IMR-90 (cell line): ENCODE measurements at regions not wholly inside any gene's neighbourhood (a gene's known extent, or its start where the extent isn't known, plus 50 kb on each side); places are given as distances from the start of the nearest gene placed in this dataset.

Experiments
- ATAC-seq: fragments of 200-7000 bp; cut with Tn5 transposase; 2 replicates; pipeline ENCODE4 v1.9.1; 2020; ENCODE audit warnings: low read depth, mild to moderate bottlenecking, moderate library complexity
- BruUV-seq: library from RNA; stranded (reverse); fragments of 400-500 nt; replicated peaks from 2 replicates; lab custom pipeline; 2021; lab: Mats Ljungman, UMichigan
- CTCF ChIA-PET: fragments of 300-600 bp; formaldehyde crosslinking; extraction: SDS; loops from one replicate; lab custom pipeline; 2021; ENCODE audit warnings: antibody characterized with exemption; lab: Yijun Ruan, JAX
- POLR2A ChIA-PET: fragments of 300-600 bp; sonication (Branson Sonifier 250); formaldehyde crosslinking; loops from one replicate; lab custom pipeline; 2022; ENCODE audit warnings: antibody characterized with exemption; ENCODE audit not compliant: unreplicated experiment; lab: Charles Lee
- DNase-seq: peaks from one replicate; pipeline ENCODE4 v3.0.0; 2013
- H2AFZ ChIP-seq: replicated peaks from 2 replicates; pipeline ENCODE3; 2013; ENCODE audit warnings: low read length, mild to moderate bottlenecking; ENCODE audit not compliant: poor library complexity
- H2AK5ac ChIP-seq: 2 replicates; pipeline ENCODE4 v1.6.1; 2013; ENCODE audit warnings: low read depth, low read length, inconsistent platforms
- H2AK9ac ChIP-seq: replicated peaks from 2 replicates; pipeline ENCODE3; 2013; ENCODE audit warnings: mild to moderate bottlenecking, low read depth, low read length, moderate library complexity; ENCODE audit not compliant: poor library complexity
- H2BK120ac ChIP-seq: 2 replicates; pipeline ENCODE4 v1.6.1; 2013; ENCODE audit warnings: low read depth, low read length, inconsistent platforms
- H2BK15ac ChIP-seq: 3 replicates; pipeline ENCODE4 v1.6.1; 2013; ENCODE audit warnings: low read depth, low read length, inconsistent platforms
- H2BK20ac ChIP-seq: 2 replicates; pipeline ENCODE4 v1.6.1; 2013; ENCODE audit warnings: low read depth, mild to moderate bottlenecking, inconsistent platforms, low read length, moderate library complexity
- H2BK5ac ChIP-seq: 2 replicates; pipeline ENCODE4 v1.6.1; 2013; ENCODE audit warnings: mild to moderate bottlenecking, low read depth, low read length, inconsistent platforms; ENCODE audit not compliant: poor library complexity, severe bottlenecking
- H3K14ac ChIP-seq: replicated peaks from 2 replicates; pipeline ENCODE4 v1.6.1; 2013; ENCODE audit warnings: low read depth, low read length, inconsistent platforms
- H3K18ac ChIP-seq: 2 replicates; pipeline ENCODE4 v1.6.1; 2013; ENCODE audit warnings: low read depth, low read length, control low read depth
- H3K23ac ChIP-seq: 2 replicates; pipeline ENCODE4 v1.6.1; 2013; ENCODE audit warnings: low read depth, low read length, inconsistent platforms
- H3K27ac ChIP-seq: 2 replicates; pipeline ENCODE4 v1.5.1; 2013; ENCODE audit warnings: mild to moderate bottlenecking, control low read depth, low read length; ENCODE audit not compliant: insufficient read depth
- H3K27me3 ChIP-seq: 2 replicates; pipeline ENCODE4 v1.6.1; 2013; ENCODE audit warnings: low read length; ENCODE audit not compliant: control insufficient read depth, insufficient read depth
- H3K36me3 ChIP-seq: 2 replicates; pipeline ENCODE4 v1.6.1; 2013; ENCODE audit warnings: low read length, mixed read lengths; ENCODE audit not compliant: control insufficient read depth, insufficient read depth
- H3K4ac ChIP-seq: 2 replicates; pipeline ENCODE4 v1.6.1; 2013; ENCODE audit warnings: low read depth, low read length, inconsistent platforms
- H3K4me1 ChIP-seq: 2 replicates; pipeline ENCODE4 v1.6.1; 2013; ENCODE audit warnings: low read length, mixed read lengths; ENCODE audit not compliant: control insufficient read depth, insufficient read depth
- H3K4me2 ChIP-seq: 2 replicates; pipeline ENCODE4 v1.6.1; 2013; ENCODE audit warnings: low read depth, mild to moderate bottlenecking, control low read depth, low read length, moderate library complexity
- H3K4me3 ChIP-seq: 2 replicates; pipeline ENCODE4 v1.5.1; 2013; ENCODE audit warnings: low read depth, mild to moderate bottlenecking, control low read depth, low read length, moderate library complexity; ENCODE audit not compliant: insufficient read depth
- H3K56ac ChIP-seq: 2 replicates; pipeline ENCODE4 v1.6.1; 2013; ENCODE audit warnings: low read length, inconsistent platforms; ENCODE audit not compliant: insufficient read depth; ENCODE audit errors: extremely low read depth
- H3K79me1 ChIP-seq, 2 experiments: 2 replicates each; pipeline ENCODE4 v1.6.1; 2013; ENCODE audit warnings: low read length in 2 of 2, inconsistent platforms in 1 of 2, low read depth in 1 of 2
- H3K9ac ChIP-seq: 2 replicates; pipeline ENCODE4 v1.6.1; 2013; ENCODE audit warnings: low read depth, low read length, control low read depth
- H3K9me1 ChIP-seq: 2 replicates; pipeline ENCODE4 v1.6.1; 2013; ENCODE audit warnings: low read length, inconsistent platforms; ENCODE audit not compliant: insufficient read depth
- H3K9me3 ChIP-seq: 2 replicates; pipeline ENCODE4 v1.6.1; 2013; ENCODE audit warnings: low read length; ENCODE audit not compliant: control insufficient read depth, insufficient read depth
- H4K20me1 ChIP-seq: 2 replicates; pipeline ENCODE4 v1.6.1; 2013; ENCODE audit warnings: low read length, inconsistent platforms; ENCODE audit not compliant: insufficient read depth
- H4K5ac ChIP-seq: 2 replicates; pipeline ENCODE4 v1.6.1; 2013; ENCODE audit warnings: mild to moderate bottlenecking, low read depth, low read length, control low read depth
- H4K8ac ChIP-seq, 2 experiments: 2 replicates each; pipeline ENCODE4 v1.6.1; 2013; ENCODE audit warnings: low read depth in 2 of 2, low read length in 2 of 2, control low read depth in 1 of 2, inconsistent platforms in 1 of 2
- H4K91ac ChIP-seq: 2 replicates; pipeline ENCODE4 v1.6.1; 2013; ENCODE audit warnings: low read depth, low read length, inconsistent platforms; ENCODE audit not compliant: insufficient read depth
- CEBPB ChIP-seq: IDR thresholded peaks from 2 replicates; pipeline ENCODE4 v1.6.1; 2012; ENCODE audit warnings: low read depth, low read length, improper control_type of control experiment
- MAZ ChIP-seq: IDR thresholded peaks from 2 replicates; pipeline ENCODE4 v1.6.1; 2012; ENCODE audit warnings: low read depth, mild to moderate bottlenecking, low read length, improper control_type of control experiment, moderate library complexity, borderline replicate concordance
- POLR2A ChIP-seq: IDR thresholded peaks from 2 replicates; pipeline ENCODE4 v1.6.1; 2012; ENCODE audit warnings: mild to moderate bottlenecking, low read depth, low read length
- RAD21 ChIP-seq: IDR thresholded peaks from 2 replicates; pipeline ENCODE4 v1.6.1; 2012; ENCODE audit warnings: low read length, improper control_type of control experiment
- WGBS, 2 experiments: methylation state at CpG; one replicate each; pipeline versions ENCODE4 v1.1.5 to v1.1.7; 2013; ENCODE audit warnings: missing lambda C conversion rate in 2 of 2; ENCODE audit not compliant: insufficient read length in 1 of 2; ENCODE audit errors: extremely low coverage in 2 of 2; 5-methylcytosine and 5-hydroxymethylcytosine counted together
- dilution Hi-C: fragments of 300-500 bp; cut with HindIII; formaldehyde crosslinking; loops from one replicate; pipeline ENCODE4 v1.14.3; 2018; ENCODE audit warnings: low sequenced_read_pairs; ENCODE audit not compliant: unreplicated experiment
- in situ Hi-C: fragments of 300-500 bp; cut with MboI; formaldehyde crosslinking; loops from 3 replicates; pipeline ENCODE4 v1.14.3; 2019; ENCODE audit warnings: low sequenced_read_pairs, inconsistent platforms, mixed read lengths
- intact Hi-C: fragments of 100-400 bp; cut with micrococcal nuclease; formaldehyde crosslinking; loops from 2 replicates; pipeline ENCODE4 v1.10.0; 2022

- no peak for TF ChIP-seq CEBPB
- TF ChIP-seq POLR2A, result no peak
- no peak for TF ChIP-seq MAZ
- no peak for TF ChIP-seq RAD21
- no TSS peak for BruUV-seq
- Histone ChIP-seq H3K9me1 (no peaks in the 10 kb centered on the region), H4K91ac (no peak overlapping the region), H3K27ac (no peak overlapping the region), H2BK5ac (no peak overlapping the region), H2AK5ac (no peak overlapping the region), H3K14ac (no peak overlapping the region), H2BK20ac (no peak overlapping the region), H3K23ac (no peak overlapping the region), H2AFZ (no peak overlapping the region), H3K9me3 (peaks cover 2% of the 10 kb centered on the region; the same call in 1 of the 2 replicates), H3K4me3 (no peak overlapping the region), H3K79me1 (no peaks in the 10 kb centered on the region), H3K56ac (no peak overlapping the region), H2AK9ac (no peak overlapping the region), H3K9ac (no peak overlapping the region), H4K8ac (no peak overlapping the region), H2BK120ac (no peak overlapping the region), H4K20me1 (no peaks in the 10 kb centered on the region), H4K5ac (no peak overlapping the region), H3K36me3 (no peaks in the 10 kb centered on the region), H3K27me3 (no peaks in the 10 kb centered on the region), H3K4ac (no peak overlapping the region), H2BK15ac (no peak overlapping the region), H3K4me2 (no peak overlapping the region), H3K4me1 (no peaks in the 10 kb centered on the region), H3K18ac (no peak overlapping the region)
- CTCF ChIA-PET, result no interaction called here
- DNase-seq, result no peak
- ATAC-seq, result no peak
- intact Hi-C loops (no loop called here), dilution Hi-C loops (no loop called here), in situ Hi-C loops (no loop called here)
- POLR2A ChIA-PET, result no interaction called here
- no CpG with 5 or more reads among the region's 4 CpGs for WGBS, 2 experiments
Measured at GRCh38 chr18:71105994-71106546, 817.2 kb downstream of the SOCS6 start.
